Bronchial epithelial cell (primary cell): ENCODE measurements at regions not wholly inside any gene's neighbourhood (a gene's known extent, or its start where the extent isn't known, plus 50 kb on each side); places are given as distances from the start of the nearest gene placed in this dataset.

Experiments
- DNase-seq: peaks from one replicate; pipeline ENCODE4 v3.0.0-alpha.2; 2010; ENCODE audit warnings: low read depth
- FAIRE-seq: peaks from 2 replicates; lab custom pipeline; 2011; peaks lifted over from hg19 to GRCh38; lab: Jason Lieb, UNC
- H3K27me3 ChIP-seq: 2 replicates; pipeline ENCODE4 v1.5.1; 2011; ENCODE audit warnings: low read length; ENCODE audit not compliant: control insufficient read depth, insufficient read depth
- H3K36me3 ChIP-seq: 2 replicates; pipeline ENCODE4 v1.5.1; 2011; ENCODE audit warnings: low read length; ENCODE audit not compliant: control insufficient read depth, insufficient read depth
- H3K4me3 ChIP-seq: 2 replicates; pipeline ENCODE4 v1.5.1; 2011; ENCODE audit warnings: mild to moderate bottlenecking, low read depth, low read length, control low read depth
- TF ChIP-seq, protein P1 (sequence below): IDR thresholded peaks from 2 replicates; pipeline ENCODE4 v1.5.1; 2011; ENCODE audit warnings: mild to moderate bottlenecking, moderate library complexity, low read length, control low read depth, inconsistent platforms; ENCODE audit not compliant: insufficient read depth, severe bottlenecking

DNA sequence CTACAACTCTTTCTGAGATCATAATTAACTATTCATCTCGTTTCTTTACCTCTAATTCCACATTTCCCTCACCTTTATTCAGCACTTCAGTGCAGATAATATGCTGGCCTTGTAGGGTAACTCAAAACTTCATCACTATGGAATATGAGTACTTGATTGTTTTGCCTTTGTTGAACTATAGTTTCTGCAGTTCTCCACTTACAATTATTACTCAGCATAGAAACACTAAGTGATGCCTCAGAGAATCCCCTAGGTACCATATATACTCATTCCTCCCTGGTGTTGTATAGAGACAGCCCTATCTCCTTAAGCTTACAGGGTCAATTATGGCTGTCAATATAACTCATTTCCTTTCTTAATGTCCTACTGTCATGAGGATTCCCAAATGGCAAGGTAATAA, 380.6 kb upstream of the RBMS3 start:
- TF ChIP-seq, protein P1, sequence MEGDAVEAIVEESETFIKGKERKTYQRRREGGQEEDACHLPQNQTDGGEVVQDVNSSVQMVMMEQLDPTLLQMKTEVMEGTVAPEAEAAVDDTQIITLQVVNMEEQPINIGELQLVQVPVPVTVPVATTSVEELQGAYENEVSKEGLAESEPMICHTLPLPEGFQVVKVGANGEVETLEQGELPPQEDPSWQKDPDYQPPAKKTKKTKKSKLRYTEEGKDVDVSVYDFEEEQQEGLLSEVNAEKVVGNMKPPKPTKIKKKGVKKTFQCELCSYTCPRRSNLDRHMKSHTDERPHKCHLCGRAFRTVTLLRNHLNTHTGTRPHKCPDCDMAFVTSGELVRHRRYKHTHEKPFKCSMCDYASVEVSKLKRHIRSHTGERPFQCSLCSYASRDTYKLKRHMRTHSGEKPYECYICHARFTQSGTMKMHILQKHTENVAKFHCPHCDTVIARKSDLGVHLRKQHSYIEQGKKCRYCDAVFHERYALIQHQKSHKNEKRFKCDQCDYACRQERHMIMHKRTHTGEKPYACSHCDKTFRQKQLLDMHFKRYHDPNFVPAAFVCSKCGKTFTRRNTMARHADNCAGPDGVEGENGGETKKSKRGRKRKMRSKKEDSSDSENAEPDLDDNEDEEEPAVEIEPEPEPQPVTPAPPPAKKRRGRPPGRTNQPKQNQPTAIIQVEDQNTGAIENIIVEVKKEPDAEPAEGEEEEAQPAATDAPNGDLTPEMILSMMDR: no peak
- Histone ChIP-seq H3K36me3 (no peaks in the 10 kb centered on the region), H3K27me3 (no peaks in the 10 kb centered on the region), H3K4me3 (no peak overlapping the region)
- no peak for FAIRE-seq
- DNase-seq: no peak

DNA sequence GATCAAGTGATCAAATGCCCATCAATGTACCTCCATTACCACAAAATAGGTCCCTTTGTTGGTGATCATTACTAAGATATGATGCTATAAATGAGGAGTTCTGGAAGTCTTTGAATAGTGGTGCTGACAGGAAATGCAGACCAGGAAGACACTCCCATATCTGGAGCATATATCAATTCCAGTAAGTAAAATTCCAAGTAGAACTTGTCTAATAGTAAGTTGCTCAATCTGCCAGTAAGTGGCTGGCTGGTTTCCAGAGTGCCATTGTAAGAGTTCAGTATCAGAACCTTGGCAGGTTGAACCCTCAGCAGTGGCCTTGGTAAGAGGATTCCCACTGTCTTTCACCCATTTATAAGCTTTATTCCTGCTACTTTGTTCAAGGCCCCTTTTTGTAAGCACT, 379.9 kb upstream of the RBMS3 start:
- DNase-seq: peak; percentile 50
- FAIRE-seq: no peak

GRCh38 chr3:28903171-28903601, 377.7 kb upstream of the RBMS3 start:
- no peak overlapping the region for H3K4me3 ChIP-seq
- DNase-seq (no peak), FAIRE-seq (no peak)
- H3K27me3 ChIP-seq: no peaks in the 10 kb centered on the region
- no peaks in the 10 kb centered on the region for H3K36me3 ChIP-seq
- TF ChIP-seq, protein P1: no peak

More for the DNA sequence above, 379.9 kb upstream of the RBMS3 start:
- Histone ChIP-seq H3K36me3 (no peaks in the 10 kb centered on the region), H3K4me3 (no peak overlapping the region), H3K27me3 (no peaks in the 10 kb centered on the region)
- TF ChIP-seq, protein P1: no peak

GRCh38 chr3:28905798-28906197, 375.1 kb upstream of the RBMS3 start:
- DNase-seq: no peak
- no peak for FAIRE-seq
- TF ChIP-seq, protein P1: no peak
- Histone ChIP-seq H3K27me3 (no peaks in the 10 kb centered on the region), H3K36me3 (no peaks in the 10 kb centered on the region), H3K4me3 (no peak overlapping the region)

- no peaks in the 10 kb centered on the region for H3K36me3 ChIP-seq
- no peaks in the 10 kb centered on the region for H3K27me3 ChIP-seq
- no peak for FAIRE-seq
- no peak overlapping the region for H3K4me3 ChIP-seq
- DNase-seq: no peak
- TF ChIP-seq, protein P1: no peak
Measured at GRCh38 chr3:28906561-28907310, 374.1 kb upstream of the RBMS3 start.

DNA sequence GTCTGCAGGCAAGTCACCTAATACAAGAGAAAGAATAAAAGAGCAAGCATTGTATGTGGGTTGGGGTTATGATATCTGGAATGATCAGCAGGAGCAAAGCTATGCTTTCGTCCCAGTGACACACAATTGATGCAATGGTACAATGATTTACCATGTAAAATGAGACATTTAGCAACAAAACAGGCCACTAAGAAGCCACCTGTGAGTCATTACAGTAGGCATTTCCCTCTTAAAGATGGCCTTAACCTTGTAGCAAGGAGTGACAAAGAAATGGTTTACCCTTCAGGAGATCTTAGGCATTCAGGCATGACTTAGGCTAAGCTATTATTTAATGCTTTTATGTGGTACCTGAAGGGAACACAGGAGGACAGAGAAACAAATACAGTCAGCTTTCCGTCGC, 373.3 kb upstream of the RBMS3 start:
- Histone ChIP-seq H3K36me3 (no peaks in the 10 kb centered on the region), H3K27me3 (no peaks in the 10 kb centered on the region), H3K4me3 (no peak overlapping the region)
- TF ChIP-seq, protein P1: no peak
- no peak for FAIRE-seq
- DNase-seq: no peak
